Activated naive CD4-positive, alpha-beta T cell treated with anti-CD3 and anti-CD28 coated beads, Interleukin-2, amount 50 U/mL, for 16 hours (primary cell): ENCODE measurements at regions not wholly inside any gene's neighbourhood (a gene's known extent, or its start where the extent isn't known, plus 50 kb on each side); places are given as distances from the start of the nearest gene placed in this dataset.
"Not testable (repeated sequence)": the region's sequence is repeated elsewhere in the genome, so short reads cannot be mapped to it uniquely, and the experiment has no call there.

Experiments
- DNase-seq: peaks from one replicate; pipeline ENCODE4 v3.0.0-alpha.2; 2020

GRCh38 chr10:29784175-29784773 is 149.5 kb upstream of the SVIL start:
- no peak for DNase-seq

- no peak for DNase-seq
Observed at GRCh38 chr10:29783201-29783947, 148.6 kb upstream of the SVIL start.

- DNase-seq, result no peak
Observed at GRCh38 chr10:29780639-29781038, 145.9 kb upstream of the SVIL start.

- DNase-seq, result no peak
Observed at GRCh38 chr10:29780096-29780495, 145.3 kb upstream of the SVIL start.

GRCh38 chr10:29776246-29776645 is 141.5 kb upstream of the SVIL start:
- DNase-seq, result no peak

- no peak for DNase-seq
Observed at GRCh38 chr10:29774475-29774874, 139.7 kb upstream of the SVIL start.

- DNase-seq, result no peak
Observed at GRCh38 chr10:29773675-29774091, 138.9 kb upstream of the SVIL start.

- no peak for DNase-seq
Observed at GRCh38 chr10:29772403-29772802, 137.6 kb upstream of the SVIL start.

- no peak for DNase-seq
Observed at GRCh38 chr10:29771376-29771775, 136.6 kb upstream of the SVIL start.

GRCh38 chr10:29769277-29769676 is 134.5 kb upstream of the SVIL start:
- DNase-seq, result not testable (repeated sequence)

- DNase-seq, result no peak
Observed at GRCh38 chr10:29767968-29768367, 133.2 kb upstream of the SVIL start.

- no peak for DNase-seq
Observed at GRCh38 chr10:29766753-29767152, 132.0 kb upstream of the SVIL start.

- no peak for DNase-seq
Observed at GRCh38 chr10:29765330-29765729, 130.6 kb upstream of the SVIL start.

- no peak for DNase-seq
Observed at GRCh38 chr10:29763396-29763795, 128.6 kb upstream of the SVIL start.

GRCh38 chr10:29761916-29762315 is 127.1 kb upstream of the SVIL start:
- DNase-seq, result no peak

- no peak for DNase-seq
Observed at GRCh38 chr10:29760138-29760900, 125.5 kb upstream of the SVIL start.

- DNase-seq, result no peak
Observed at GRCh38 chr10:29757551-29758297, 123.0 kb upstream of the SVIL start.

- DNase-seq, result no peak
Observed at GRCh38 chr10:29756451-29756850, 121.7 kb upstream of the SVIL start.

- DNase-seq, result no peak
Observed at GRCh38 chr10:29753283-29753682, 118.5 kb upstream of the SVIL start.

- DNase-seq, result no peak
Observed at GRCh38 chr10:29751684-29752083, 116.9 kb upstream of the SVIL start.

GRCh38 chr10:29751240-29751639 is 116.5 kb upstream of the SVIL start:
- DNase-seq, result no peak

GRCh38 chr10:29749150-29749549 is 114.4 kb upstream of the SVIL start:
- DNase-seq, result no peak

GRCh38 chr10:29748109-29748650 is 113.4 kb upstream of the SVIL start:
- no peak for DNase-seq
